H1 (cell line): ENCODE measurements at regions not wholly inside any gene's neighbourhood (a gene's known extent, or its start where the extent isn't known, plus 50 kb on each side); places are given as distances from the start of the nearest gene placed in this dataset.

Experiments
- CTCF ChIA-PET: fragments of 300-600 bp; sonication (Branson Sonifier 250); formaldehyde crosslinking; loops from one replicate; lab custom pipeline; 2021; ENCODE audit not compliant: partially characterized antibody; lab: Charles Lee
- POLR2A ChIA-PET: fragments of 300-600 bp; sonication (Branson Sonifier 250); formaldehyde crosslinking; loops from one replicate; lab custom pipeline; 2021; ENCODE audit warnings: inconsistent platforms; ENCODE audit not compliant: partially characterized antibody; lab: Charles Lee
- DNase-seq, 2 experiments: peaks; one replicate each; pipeline versions ENCODE4 v3.0.0 to v3.0.0-alpha.2; 2010 to 2022; ENCODE audit warnings: low spot score in 2 of 2, low read depth in 1 of 2, mixed read lengths in 1 of 2
- FAIRE-seq: peaks from 2 replicates; lab custom pipeline; 2011; peaks lifted over from hg19 to GRCh38; lab: Jason Lieb, UNC
- H2AFZ ChIP-seq: 2 replicates; pipeline ENCODE4 v1.8.1; 2012; ENCODE audit warnings: low read length, inconsistent platforms
- H2AK5ac ChIP-seq: 2 replicates; pipeline ENCODE4 v1.6.1; 2013; ENCODE audit warnings: low read depth, low read length
- H2BK120ac ChIP-seq: replicated peaks from 2 replicates; pipeline ENCODE3; 2013; ENCODE audit warnings: low read depth, low read length, inconsistent platforms
- H2BK12ac ChIP-seq: 2 replicates; pipeline ENCODE4 v1.6.1; 2013; ENCODE audit warnings: low read depth, low read length
- H2BK15ac ChIP-seq: 2 replicates; pipeline ENCODE4 v1.6.1; 2013; ENCODE audit warnings: low read length
- H2BK20ac ChIP-seq: 2 replicates; pipeline ENCODE4 v1.6.1; 2013; ENCODE audit warnings: low read length
- H2BK5ac ChIP-seq: 2 replicates; pipeline ENCODE4 v1.6.1; 2013; ENCODE audit warnings: low read depth, low read length
- H3K14ac ChIP-seq: 2 replicates; pipeline ENCODE4 v1.6.1; 2013; ENCODE audit warnings: inconsistent platforms; ENCODE audit not compliant: insufficient read length
- H3K18ac ChIP-seq: 2 replicates; pipeline ENCODE4 v1.6.1; 2013; ENCODE audit warnings: low read length; ENCODE audit errors: extremely low read depth
- H3K23ac ChIP-seq: 2 replicates; pipeline ENCODE4 v1.6.1; 2013; ENCODE audit warnings: inconsistent platforms; ENCODE audit not compliant: insufficient read length
- H3K23me2 ChIP-seq: 2 replicates; pipeline ENCODE4 v1.6.1; 2013; ENCODE audit warnings: low read depth, low read length
- H3K27ac ChIP-seq: 2 replicates; pipeline ENCODE4 v1.6.1; 2011; ENCODE audit warnings: low read depth, low read length, inconsistent platforms
- H3K27me3 ChIP-seq, 4 experiments: replicated peaks in 1 of 4; 1 replicate in 1 of 4; 2 replicates in 3 of 4; pipeline versions ENCODE4 v1.6.1 to v1.8.1; 2011 to 2013; ENCODE audit warnings: low read length in 3 of 4, mild to moderate bottlenecking in 3 of 4, inconsistent platforms in 2 of 4, mixed read lengths in 2 of 4, moderate library complexity in 1 of 4; ENCODE audit not compliant: control insufficient read depth in 3 of 4, insufficient read depth in 3 of 4; ENCODE audit errors: extremely low read depth in 1 of 4
- H3K36me3 ChIP-seq, 4 experiments: 2 replicates each; pipeline versions ENCODE4 v1.6.1 to v1.8.1; 2011 to 2013; ENCODE audit warnings: mild to moderate bottlenecking in 4 of 4, low read length in 3 of 4, moderate library complexity in 2 of 4, control low read depth in 1 of 4, inconsistent platforms in 1 of 4; ENCODE audit not compliant: insufficient read depth in 4 of 4, control insufficient read depth in 2 of 4
- H3K4ac ChIP-seq: replicated peaks from 2 replicates; pipeline ENCODE3; 2013; ENCODE audit warnings: low read length, low read depth, mixed read lengths, inconsistent platforms; ENCODE audit not compliant: insufficient read length
- H3K4me1 ChIP-seq, 4 experiments: replicated peaks in 1 of 4; 1 replicate in 1 of 4; 2 replicates in 3 of 4; pipeline versions ENCODE4 v1.6.1 to v1.8.1; 2011 to 2013; ENCODE audit warnings: low read length in 3 of 4, inconsistent platforms in 2 of 4, mixed read lengths in 1 of 4; ENCODE audit not compliant: insufficient read depth in 4 of 4, control insufficient read depth in 3 of 4
- H3K4me2 ChIP-seq, 2 experiments: 2 replicates each; pipeline versions ENCODE4 v1.6.1 to v1.8.1; 2011 to 2013; ENCODE audit warnings: low read depth in 2 of 2, low read length in 2 of 2, control low read depth in 1 of 2, inconsistent platforms in 1 of 2, mild to moderate bottlenecking in 1 of 2; ENCODE audit not compliant: insufficient read depth in 1 of 2
- H3K4me3 ChIP-seq, 4 experiments: fragments of 200-600, 300-600 bp in 1 of 4; sonication (generic), shearing (Covaris generic), sonication (Bioruptor Twin) in 1 of 4; 2 replicates each; pipeline versions ENCODE4 v1.5.1 to v1.8.1; 2011 to 2016; ENCODE audit warnings: low read length in 4 of 4, low read depth in 3 of 4, control low read depth in 2 of 4, inconsistent platforms in 2 of 4, mild to moderate bottlenecking in 2 of 4, mixed read lengths in 1 of 4, moderate library complexity in 1 of 4; ENCODE audit not compliant: insufficient read depth in 2 of 4; ENCODE audit errors: extremely low read depth in 1 of 4
- H3K56ac ChIP-seq: replicated peaks from 2 replicates; pipeline ENCODE3; 2013; ENCODE audit warnings: low read depth, mild to moderate bottlenecking, mixed read lengths, low read length, inconsistent platforms; ENCODE audit not compliant: insufficient read length
- H3K79me1 ChIP-seq: 2 replicates; pipeline ENCODE4 v1.6.1; 2013; ENCODE audit warnings: low read depth, low read length, control low read depth
- H3K79me2 ChIP-seq, 2 experiments: 2 replicates each; pipeline versions ENCODE4 v1.6.1 to v1.8.1; 2012 to 2013; ENCODE audit warnings: low read length in 2 of 2, mild to moderate bottlenecking in 2 of 2, inconsistent platforms in 1 of 2; ENCODE audit not compliant: insufficient read depth in 2 of 2, control insufficient read depth in 1 of 2
- H3K9ac ChIP-seq, 4 experiments: replicated peaks in 1 of 4; 1 replicate in 1 of 4; 2 replicates in 3 of 4; pipeline versions ENCODE4 v1.6.1 to v1.8.1; 2011 to 2013; ENCODE audit warnings: low read depth in 3 of 4, low read length in 3 of 4, control low read depth in 2 of 4, mild to moderate bottlenecking in 2 of 4, moderate library complexity in 2 of 4, inconsistent platforms in 1 of 4; ENCODE audit errors: extremely low read depth in 1 of 4
- H3K9me3 ChIP-seq, 2 experiments: 2 replicates each; pipeline versions ENCODE4 v1.6.1 to v1.8.1; 2012 to 2013; ENCODE audit warnings: mild to moderate bottlenecking in 2 of 2, moderate library complexity in 2 of 2, control low read depth in 1 of 2, inconsistent platforms in 1 of 2, low read depth in 1 of 2, low read length in 1 of 2, mixed read lengths in 1 of 2; ENCODE audit not compliant: insufficient read depth in 2 of 2
- H4K20me1 ChIP-seq, 2 experiments: replicated peaks in 1 of 2; 2 replicates each; pipeline versions ENCODE3 to v1.8.1; 2011 to 2013; ENCODE audit warnings: inconsistent platforms in 2 of 2, low read length in 2 of 2, mild to moderate bottlenecking in 1 of 2; ENCODE audit not compliant: insufficient read depth in 2 of 2, control insufficient read depth in 1 of 2
- H4K5ac ChIP-seq: 2 replicates; pipeline ENCODE4 v1.6.1; 2013; ENCODE audit warnings: low read length, low read depth, mixed read lengths, inconsistent platforms; ENCODE audit not compliant: insufficient read length
- H4K8ac ChIP-seq: 2 replicates; pipeline ENCODE4 v1.8.0; 2013; ENCODE audit warnings: mild to moderate bottlenecking, moderate library complexity, low read length, inconsistent platforms; ENCODE audit not compliant: insufficient read depth; ENCODE audit errors: extremely low read depth
- H4K91ac ChIP-seq: replicated peaks from 2 replicates; pipeline ENCODE3; 2013; ENCODE audit warnings: low read length, mixed read lengths, inconsistent platforms; ENCODE audit not compliant: insufficient read length
- BACH1 ChIP-seq: IDR thresholded peaks from 2 replicates; pipeline ENCODE4 v1.6.1; 2012; ENCODE audit warnings: low read length, improper control_type of control experiment
- E2F6 ChIP-seq: IDR thresholded peaks from 2 replicates; pipeline ENCODE4 v1.6.1; 2012; ENCODE audit warnings: inconsistent platforms
- GTF2F1 ChIP-seq: IDR thresholded peaks from 2 replicates; pipeline ENCODE4 v1.6.1; 2012; ENCODE audit warnings: low read depth, low read length, improper control_type of control experiment, borderline replicate concordance
- KDM5A ChIP-seq: fragments of 200-600 bp; IDR thresholded peaks from 2 replicates; pipeline ENCODE4 v1.7.1; 2012; ENCODE audit warnings: mild to moderate bottlenecking, low read length, inconsistent platforms, mixed read lengths
- POLR2A ChIP-seq, 2 experiments: IDR thresholded peaks; 1 replicate in 1 of 2; 2 replicates in 1 of 2; pipeline ENCODE4 v1.6.1; 2011; ENCODE audit warnings: low read depth in 2 of 2, low read length in 2 of 2, mild to moderate bottlenecking in 2 of 2; ENCODE audit errors: control extremely low read depth in 1 of 2
- RAD21 ChIP-seq, 2 experiments: IDR thresholded peaks in 1 of 2; conservative IDR thresholded peaks in 1 of 2; 2 replicates each; pipeline ENCODE4 v1.6.1; 2011; ENCODE audit warnings: low read depth in 2 of 2, low read length in 2 of 2, improper control_type of control experiment in 1 of 2, inconsistent platforms in 1 of 2, mild to moderate bottlenecking in 1 of 2, moderate library complexity in 1 of 2
- SIN3A ChIP-seq, 2 experiments: IDR thresholded peaks in 1 of 2; conservative IDR thresholded peaks in 1 of 2; 2 replicates each; pipeline ENCODE4 v1.6.1; 2011 to 2012; ENCODE audit warnings: low read length in 2 of 2, improper control_type of control experiment in 1 of 2, low read depth in 1 of 2, mild to moderate bottlenecking in 1 of 2
- TCF12 ChIP-seq: IDR thresholded peaks from 2 replicates; pipeline ENCODE4 v1.6.1; 2011; ENCODE audit warnings: low read depth, mild to moderate bottlenecking, low read length
- WGBS, 2 experiments: shearing (Covaris generic) in 1 of 2; methylation state at CpG; one replicate each; pipeline versions ENCODE4 v1.1.6 to v1.1.7; 2013 to 2015; ENCODE audit warnings: low lambda C conversion rate in 2 of 2, mixed read lengths in 2 of 2, inconsistent platforms in 1 of 2, low coverage in 1 of 2, missing lambda C conversion rate in 1 of 2; ENCODE audit not compliant: insufficient replicate concordance in 2 of 2, insufficient coverage in 1 of 2, insufficient read length in 1 of 2; ENCODE audit errors: extremely low coverage in 1 of 2, missing lambda C conversion rate in 1 of 2; 5-methylcytosine and 5-hydroxymethylcytosine counted together

- peak overlapping the region; percentile 29 to 53; a peak in 3 of 4 replicates for H3K4me2 ChIP-seq
- POLR2A ChIA-PET: no interaction called here
Observed at GRCh38 chr17:69961501-69962145, 113.4 kb upstream of the KCNJ16 start.

More at GRCh38 chr17:69961501-69962145, 113.4 kb upstream of the KCNJ16 start:
- DNase-seq (peak in 1 of 2 experiments; percentile 48), FAIRE-seq (peak; percentile 32)
- Histone ChIP-seq H3K4ac (no peak overlapping the region), H3K4me1 (peaks cover 0 to 8% (median 2%) of the 10 kb centered on the region in 4 experiments; a peak in 3 of 7 replicates), H2AFZ (0 out of 2 replicates have a peak overlapping the region, but pooled peaks have one; percentile 34), H4K8ac (no peak overlapping the region), H3K27ac (no peak overlapping the region), H4K5ac (no peak overlapping the region), H3K9me3 (no peaks in the 10 kb centered on the region), H3K4me3 (no peak overlapping the region), H2BK12ac (no peak overlapping the region), H3K36me3 (no peaks in the 10 kb centered on the region), H2BK15ac (no peak overlapping the region), H4K20me1 (no peaks in the 10 kb centered on the region), H2BK5ac (no peak overlapping the region), H2BK20ac (no peak overlapping the region), H4K91ac (no peak overlapping the region), H3K27me3 (no peaks in the 10 kb centered on the region; a peak in 1 of 7 replicates), H3K14ac (no peak overlapping the region), H2AK5ac (no peak overlapping the region), H3K18ac (0 out of 2 replicates have a peak overlapping the region, but pooled peaks have one; percentile 9), H3K23ac (no peak overlapping the region), H3K9ac (0 out of 7 replicates have a peak overlapping the region, but pooled peaks of 1 of the 4 experiments have one; percentile 10), H3K79me1 (no peaks in the 10 kb centered on the region), H3K79me2 (no peaks in the 10 kb centered on the region), H2BK120ac (no peak overlapping the region), H3K23me2 (no peaks in the 10 kb centered on the region), H3K56ac (no peak overlapping the region)
- TF ChIP-seq RAD21 (IDR thresholded peaks at IDR 0.05 in 1 of 2, conservative IDR thresholded peaks at IDR 0.05 in 1 of 2; ENCODE audit: low read depth in 2 of 2, low read length in 2 of 2): 0 out of 4 replicates have a peak, but pooled peaks of 1 of the 2 experiments have one; percentile 1
- no peak for TF ChIP-seq POLR2A (IDR thresholded peaks at IDR 0.05; ENCODE audit: control extremely low read depth in 1 of 2, low read depth in 2 of 2, low read length in 2 of 2)
- TF ChIP-seq SIN3A (conservative IDR thresholded peaks at IDR 0.05 in 1 of 2, IDR thresholded peaks at IDR 0.05 in 1 of 2; ENCODE audit: low read depth in 1 of 2, low read length in 2 of 2): no peak
- TF ChIP-seq E2F6: no peak
- TF ChIP-seq BACH1: no peak
- TF ChIP-seq TCF12: peak; percentile 59; the same call in 1 of the 2 replicates
- no peak for TF ChIP-seq KDM5A
- no peak for TF ChIP-seq GTF2F1
- WGBS, 2 experiments: 36% methylated on average over 7 of the region's 7 CpGs; no CpG with 5 or more reads in 1 of the 2 experiments
- CTCF ChIA-PET: no interaction called here
